DND-41 (cell line): ENCODE measurements at regions not wholly inside any gene's neighbourhood (a gene's known extent, or its start where the extent isn't known, plus 50 kb on each side); places are given as distances from the start of the nearest gene placed in this dataset.

Source experiments
- ATAC-seq: fragments of 200-7000 bp; cut with Tn5 transposase; 3 replicates; pipeline ENCODE4 v1.9.1; 2021; ENCODE audit warnings: low read depth; ENCODE audit not compliant: insufficient read depth
- DNase-seq: peaks from one replicate; pipeline ENCODE4 v3.0.0-alpha.2; 2020
- H2AFZ ChIP-seq: 2 replicates; pipeline ENCODE4 v1.6.0; 2012; ENCODE audit warnings: low read depth, low read length
- H3K27ac ChIP-seq: 2 replicates; pipeline ENCODE4 v1.5.1; 2012; ENCODE audit warnings: low read length, inconsistent platforms
- H3K27me3 ChIP-seq: fragments of 200-600 bp; sonication (generic); 2 replicates; pipeline ENCODE4 v1.6.0; 2012; ENCODE audit warnings: low read length, mild to moderate bottlenecking, inconsistent platforms; ENCODE audit not compliant: insufficient read depth, poor library complexity
- H3K36me3 ChIP-seq: 2 replicates; pipeline ENCODE4 v1.5.1; 2012; ENCODE audit warnings: low read length, inconsistent platforms; ENCODE audit not compliant: insufficient read depth
- H3K4me1 ChIP-seq: 2 replicates; pipeline ENCODE4 v1.5.1; 2012; ENCODE audit warnings: mild to moderate bottlenecking, low read length; ENCODE audit not compliant: insufficient read depth
- H3K4me2 ChIP-seq: 2 replicates; pipeline ENCODE4 v1.6.0; 2012; ENCODE audit warnings: mild to moderate bottlenecking, moderate library complexity, low read length, inconsistent platforms; ENCODE audit not compliant: insufficient read depth
- H3K4me3 ChIP-seq, 2 experiments: fragments of 200-600 bp in 1 of 2; shearing (Covaris generic) in 1 of 2; 2 replicates each; pipeline ENCODE4 v1.5.1; 2012 to 2016; ENCODE audit warnings: inconsistent platforms in 2 of 2, low read length in 2 of 2, mild to moderate bottlenecking in 2 of 2, low read depth in 1 of 2, moderate library complexity in 1 of 2
- H3K79me2 ChIP-seq: 2 replicates; pipeline ENCODE4 v1.6.0; 2012; ENCODE audit warnings: low read length, inconsistent platforms; ENCODE audit not compliant: insufficient read depth
- H3K9ac ChIP-seq: 2 replicates; pipeline ENCODE4 v1.6.0; 2012; ENCODE audit warnings: low read depth, mild to moderate bottlenecking, inconsistent platforms, low read length, moderate library complexity
- H3K9me3 ChIP-seq: 2 replicates; pipeline ENCODE4 v1.5.1; 2012; ENCODE audit warnings: low read length, moderate library complexity, mild to moderate bottlenecking, inconsistent platforms; ENCODE audit not compliant: insufficient read depth, severe bottlenecking
- H4K20me1 ChIP-seq: 2 replicates; pipeline ENCODE4 v1.6.0; 2012; ENCODE audit warnings: low read length; ENCODE audit not compliant: insufficient read depth
- CTCF ChIP-seq: IDR thresholded peaks from 2 replicates; pipeline ENCODE4 v1.5.1; 2012; ENCODE audit warnings: borderline replicate concordance, low read length, moderate library complexity, mild to moderate bottlenecking; ENCODE audit not compliant: poor library complexity, severe bottlenecking; ENCODE audit errors: extremely low read depth
- EZH2 ChIP-seq: IDR thresholded peaks from 3 replicates; pipeline ENCODE4 v1.6.1; 2012; ENCODE audit warnings: borderline replicate concordance, low read depth, mild to moderate bottlenecking, moderate library complexity, low read length, inconsistent platforms; ENCODE audit not compliant: severe bottlenecking

GRCh38 chr2:8484502-8485283 is 197.2 kb upstream of the ID2 start:
- Histone ChIP-seq H2AFZ (no peak overlapping the region), H3K9me3 (no peaks in the 10 kb centered on the region), H3K9ac (no peak overlapping the region), H4K20me1 (no peaks in the 10 kb centered on the region), H3K4me3 (no peak overlapping the region), H3K4me2 (no peak overlapping the region), H3K27me3 (no peaks in the 10 kb centered on the region), H3K79me2 (no peaks in the 10 kb centered on the region), H3K36me3 (no peaks in the 10 kb centered on the region), H3K4me1 (peaks cover 13% of the 10 kb centered on the region), H3K27ac (no peak overlapping the region)
- DNase-seq: no peak
- no peak for TF ChIP-seq CTCF
- TF ChIP-seq EZH2: no peak
- ATAC-seq: no peak

GRCh38 chr2:8485736-8486135 is 196.1 kb upstream of the ID2 start:
- Histone ChIP-seq H3K27me3 (no peaks in the 10 kb centered on the region), H3K36me3 (no peaks in the 10 kb centered on the region), H3K4me2 (no peak overlapping the region), H3K79me2 (no peaks in the 10 kb centered on the region), H3K27ac (no peak overlapping the region), H3K9me3 (no peaks in the 10 kb centered on the region), H3K4me1 (peaks cover 19% of the 10 kb centered on the region), H3K9ac (no peak overlapping the region), H4K20me1 (no peaks in the 10 kb centered on the region), H2AFZ (no peak overlapping the region), H3K4me3 (no peak overlapping the region)
- ATAC-seq (no peak), DNase-seq (no peak)
- TF ChIP-seq CTCF: no peak
- TF ChIP-seq EZH2: no peak

GRCh38 chr2:8486141-8486540 is 195.7 kb upstream of the ID2 start:
- no peak for DNase-seq
- H3K4me2 ChIP-seq: no peak overlapping the region
- H3K79me2 ChIP-seq: no peaks in the 10 kb centered on the region
- H3K27ac ChIP-seq: no peak overlapping the region
- TF ChIP-seq EZH2: no peak
- TF ChIP-seq CTCF: no peak
- no peaks in the 10 kb centered on the region for H3K9me3 ChIP-seq
- no peaks in the 10 kb centered on the region for H4K20me1 ChIP-seq
- H3K4me3 ChIP-seq: no peak overlapping the region
- no peak overlapping the region for H3K9ac ChIP-seq
- no peak for ATAC-seq
- H3K36me3 ChIP-seq: no peaks in the 10 kb centered on the region
- no peak overlapping the region for H2AFZ ChIP-seq
- no peaks in the 10 kb centered on the region for H3K27me3 ChIP-seq
- H3K4me1 ChIP-seq: peaks cover 23% of the 10 kb centered on the region
